HepG2 (cell line): ENCODE measurements at regions not wholly inside any gene's neighbourhood (a gene's known extent, or its start where the extent isn't known, plus 50 kb on each side); places are given as distances from the start of the nearest gene placed in this dataset.

Experiments used
- ARID2 ChIP-seq: sonication (generic); formaldehyde crosslinking; IDR thresholded peaks from 2 replicates; pipeline ENCODE4 v1.8.1; 2022; ENCODE audit warnings: mild to moderate bottlenecking, missing genetic modification reagents, borderline replicate concordance
- CAMTA2 ChIP-seq: sonication (generic); formaldehyde crosslinking; IDR thresholded peaks from 2 replicates; pipeline ENCODE4 v1.4.0; 2020; ENCODE audit warnings: mild to moderate bottlenecking, missing genetic modification reagents, borderline replicate concordance
- CCAR2 ChIP-seq: fragments of 200-400 bp; formaldehyde crosslinking; optimal IDR thresholded peaks from 2 replicates; pipeline ENCODE3; 2018; ENCODE audit warnings: low read depth, mild to moderate bottlenecking, low read length, moderate library complexity
- CEBPB ChIP-seq: IDR thresholded peaks from 2 replicates; pipeline ENCODE4 v1.6.1; 2011; ENCODE audit warnings: low read depth, low read length, improper control_type of control experiment, borderline replicate concordance
- HMGA1 ChIP-seq: sonication (generic); formaldehyde crosslinking; conservative IDR thresholded peaks from 2 replicates; pipeline ENCODE4 v1.4.0; 2020; ENCODE audit warnings: missing genetic modification reagents
- KLF12 ChIP-seq: sonication (generic); formaldehyde crosslinking; IDR thresholded peaks from 2 replicates; pipeline ENCODE4 v1.4.0; 2020; ENCODE audit warnings: missing genetic modification reagents, borderline replicate concordance
- KLF16 ChIP-seq, 2 experiments: sonication (generic) in 1 of 2; formaldehyde crosslinking in 1 of 2; IDR thresholded peaks; 2 replicates each; pipeline versions ENCODE4 v1.6.1 to v1.8.0; 2016 to 2023; ENCODE audit warnings: missing genetic modification reagents in 2 of 2, missing compliant biosample characterization in 1 of 2
- NKX3-1 ChIP-seq: sonication (generic); formaldehyde crosslinking; IDR thresholded peaks from 2 replicates; pipeline ENCODE4 v1.5.0; 2020; ENCODE audit warnings: missing genetic modification reagents
- PITX1 ChIP-seq: sonication (generic); formaldehyde crosslinking; IDR thresholded peaks from 2 replicates; pipeline ENCODE4 v1.5.1; 2020; ENCODE audit warnings: mild to moderate bottlenecking, missing genetic modification reagents
- RAD21 ChIP-seq: fragments of 450-650 bp; formaldehyde crosslinking; IDR thresholded peaks from 2 replicates; pipeline ENCODE4 v1.5.0; 2020; ENCODE audit warnings: mild to moderate bottlenecking
- ZFP36L2 ChIP-seq: sonication (generic); formaldehyde crosslinking; IDR thresholded peaks from 2 replicates; pipeline ENCODE4 v1.4.0; 2020; ENCODE audit warnings: missing genetic modification reagents
- ZNF10 ChIP-seq: sonication (generic); formaldehyde crosslinking; IDR thresholded peaks from 2 replicates; pipeline ENCODE4 v1.4.0; 2020; ENCODE audit warnings: mild to moderate bottlenecking, low read depth, missing genetic modification reagents, borderline replicate concordance
- ZNF12 ChIP-seq: sonication (generic); formaldehyde crosslinking; IDR thresholded peaks from 2 replicates; pipeline ENCODE4 v1.5.0; 2020; ENCODE audit warnings: missing genetic modification reagents
- ZNF772 ChIP-seq: sonication (generic); formaldehyde crosslinking; IDR thresholded peaks from 2 replicates; pipeline ENCODE4 v1.5.0; 2020; ENCODE audit warnings: mild to moderate bottlenecking, missing genetic modification reagents
- ZSCAN21 ChIP-seq: sonication (generic); formaldehyde crosslinking; IDR thresholded peaks from 2 replicates; pipeline ENCODE4 v1.8.0; 2022; ENCODE audit warnings: mild to moderate bottlenecking, missing genetic modification reagents, moderate library complexity, borderline replicate concordance
- TF ChIP-seq, protein P1 (sequence below): sonication (generic); formaldehyde crosslinking; IDR thresholded peaks from 2 replicates; pipeline ENCODE4 v1.4.0; 2020; ENCODE audit warnings: missing genetic modification reagents, borderline replicate concordance
- TF ChIP-seq, protein P2 (sequence below), 2 experiments: sonication (generic) in 1 of 2; formaldehyde crosslinking in 1 of 2; IDR thresholded peaks; 2 replicates each; pipeline versions ENCODE4 v1.4.0 to v1.6.1; 2018 to 2020; ENCODE audit warnings: missing genetic modification reagents in 2 of 2, borderline replicate concordance in 1 of 2, low read depth in 1 of 2, mild to moderate bottlenecking in 1 of 2, missing biosample characterization in 1 of 2
- TF ChIP-seq, protein P3 (sequence below): sonication (generic); formaldehyde crosslinking; conservative IDR thresholded peaks from 2 replicates; pipeline ENCODE4 v1.8.0; 2022; ENCODE audit warnings: missing genetic modification reagents
- TF ChIP-seq, protein P4 (sequence below): sonication (generic); formaldehyde crosslinking; IDR thresholded peaks from 2 replicates; pipeline ENCODE4 v1.8.1; 2023; ENCODE audit warnings: mild to moderate bottlenecking, missing genetic modification reagents
- TF ChIP-seq, protein P5 (sequence below): IDR thresholded peaks from 2 replicates; pipeline ENCODE4 v1.6.1; 2016; ENCODE audit warnings: low read depth, control low read depth
- TF ChIP-seq, protein P6 (sequence below): IDR thresholded peaks from 2 replicates; pipeline ENCODE4 v1.6.1; 2016; ENCODE audit warnings: low read depth, borderline replicate concordance

DNA sequence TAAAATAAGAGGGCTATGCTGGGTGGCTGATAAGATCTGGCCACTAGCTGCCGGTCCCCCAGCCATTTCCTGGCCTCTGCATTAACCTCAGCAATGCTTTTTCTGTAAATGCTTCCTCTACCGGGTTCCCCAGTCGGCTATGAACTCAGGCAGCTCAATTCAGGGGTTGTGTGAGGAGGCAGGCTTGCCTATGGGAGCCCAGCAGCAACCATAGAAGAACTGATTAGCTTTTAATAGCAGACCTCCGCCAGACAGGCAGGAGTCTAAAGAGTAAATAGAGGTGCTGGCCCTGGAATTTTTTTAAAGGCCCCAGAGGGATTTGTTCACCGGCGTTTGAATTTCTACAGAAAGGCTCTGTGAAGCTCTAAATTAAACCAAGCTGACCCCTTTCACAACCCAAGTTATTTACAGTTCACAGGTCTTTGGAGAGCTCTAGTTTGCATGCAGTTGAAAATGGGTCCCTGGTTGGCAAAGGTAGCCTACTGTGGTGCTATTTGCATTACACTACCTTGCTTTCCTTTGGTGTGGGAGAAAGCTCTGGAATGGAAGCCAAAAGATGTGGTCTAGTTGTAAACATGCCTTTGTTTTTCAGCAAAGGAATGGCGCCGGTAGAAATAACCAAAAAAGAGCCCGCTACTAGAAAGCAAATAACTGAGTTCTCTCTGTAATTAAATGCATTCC is 289.7 kb upstream of the SEMA6A start (continued):
- TF ChIP-seq CEBPB: peak; percentile 70; the same call in 1 of the 2 replicates
- TF ChIP-seq NKX3-1 (CRISPR knock-in tag): no peak
- TF ChIP-seq, protein P1, sequence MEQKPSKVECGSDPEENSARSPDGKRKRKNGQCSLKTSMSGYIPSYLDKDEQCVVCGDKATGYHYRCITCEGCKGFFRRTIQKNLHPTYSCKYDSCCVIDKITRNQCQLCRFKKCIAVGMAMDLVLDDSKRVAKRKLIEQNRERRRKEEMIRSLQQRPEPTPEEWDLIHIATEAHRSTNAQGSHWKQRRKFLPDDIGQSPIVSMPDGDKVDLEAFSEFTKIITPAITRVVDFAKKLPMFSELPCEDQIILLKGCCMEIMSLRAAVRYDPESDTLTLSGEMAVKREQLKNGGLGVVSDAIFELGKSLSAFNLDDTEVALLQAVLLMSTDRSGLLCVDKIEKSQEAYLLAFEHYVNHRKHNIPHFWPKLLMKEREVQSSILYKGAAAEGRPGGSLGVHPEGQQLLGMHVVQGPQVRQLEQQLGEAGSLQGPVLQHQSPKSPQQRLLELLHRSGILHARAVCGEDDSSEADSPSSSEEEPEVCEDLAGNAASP (CRISPR knock-in tag): 0 out of 2 replicates have a peak, but pooled peaks have one; percentile 29
- no peak for TF ChIP-seq ZFP36L2 (CRISPR knock-in tag)
- no peak for TF ChIP-seq CCAR2
- no peak for TF ChIP-seq ZNF772 (CRISPR knock-in tag)
- TF ChIP-seq KLF16 (CRISPR knock-in tag; IDR thresholded peaks at IDR 0.05): no peak; a peak in 1 of 4 replicates
- no peak for TF ChIP-seq HMGA1
- TF ChIP-seq RAD21 (CRISPR knock-in tag): peak; percentile 16; the same call in 1 of the 2 replicates
- TF ChIP-seq, protein P2, sequence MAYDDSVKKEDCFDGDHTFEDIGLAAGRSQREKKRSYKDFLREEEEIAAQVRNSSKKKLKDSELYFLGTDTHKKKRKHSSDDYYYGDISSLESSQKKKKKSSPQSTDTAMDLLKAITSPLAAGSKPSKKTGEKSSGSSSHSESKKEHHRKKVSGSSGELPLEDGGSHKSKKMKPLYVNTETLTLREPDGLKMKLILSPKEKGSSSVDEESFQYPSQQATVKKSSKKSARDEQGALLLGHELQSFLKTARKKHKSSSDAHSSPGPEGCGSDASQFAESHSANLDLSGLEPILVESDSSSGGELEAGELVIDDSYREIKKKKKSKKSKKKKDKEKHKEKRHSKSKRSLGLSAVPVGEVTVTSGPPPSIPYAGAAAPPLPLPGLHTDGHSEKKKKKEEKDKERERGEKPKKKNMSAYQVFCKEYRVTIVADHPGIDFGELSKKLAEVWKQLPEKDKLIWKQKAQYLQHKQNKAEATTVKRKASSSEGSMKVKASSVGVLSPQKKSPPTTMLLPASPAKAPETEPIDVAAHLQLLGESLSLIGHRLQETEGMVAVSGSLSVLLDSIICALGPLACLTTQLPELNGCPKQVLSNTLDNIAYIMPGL (CRISPR knock-in tag; IDR thresholded peaks at IDR 0.05; ENCODE audit: borderline replicate concordance in 1 of 2, low read depth in 1 of 2): 0 out of 4 replicates have a peak, but pooled peaks of 1 of the 2 experiments have one; percentile 48
- TF ChIP-seq, protein P3, sequence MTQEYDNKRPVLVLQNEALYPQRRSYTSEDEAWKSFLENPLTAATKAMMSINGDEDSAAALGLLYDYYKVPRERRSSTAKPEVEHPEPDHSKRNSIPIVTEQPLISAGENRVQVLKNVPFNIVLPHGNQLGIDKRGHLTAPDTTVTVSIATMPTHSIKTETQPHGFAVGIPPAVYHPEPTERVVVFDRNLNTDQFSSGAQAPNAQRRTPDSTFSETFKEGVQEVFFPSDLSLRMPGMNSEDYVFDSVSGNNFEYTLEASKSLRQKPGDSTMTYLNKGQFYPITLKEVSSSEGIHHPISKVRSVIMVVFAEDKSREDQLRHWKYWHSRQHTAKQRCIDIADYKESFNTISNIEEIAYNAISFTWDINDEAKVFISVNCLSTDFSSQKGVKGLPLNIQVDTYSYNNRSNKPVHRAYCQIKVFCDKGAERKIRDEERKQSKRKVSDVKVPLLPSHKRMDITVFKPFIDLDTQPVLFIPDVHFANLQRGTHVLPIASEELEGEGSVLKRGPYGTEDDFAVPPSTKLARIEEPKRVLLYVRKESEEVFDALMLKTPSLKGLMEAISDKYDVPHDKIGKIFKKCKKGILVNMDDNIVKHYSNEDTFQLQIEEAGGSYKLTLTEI (CRISPR knock-in tag): no peak
- no peak for TF ChIP-seq KLF12 (CRISPR knock-in tag)
- TF ChIP-seq, protein P4, sequence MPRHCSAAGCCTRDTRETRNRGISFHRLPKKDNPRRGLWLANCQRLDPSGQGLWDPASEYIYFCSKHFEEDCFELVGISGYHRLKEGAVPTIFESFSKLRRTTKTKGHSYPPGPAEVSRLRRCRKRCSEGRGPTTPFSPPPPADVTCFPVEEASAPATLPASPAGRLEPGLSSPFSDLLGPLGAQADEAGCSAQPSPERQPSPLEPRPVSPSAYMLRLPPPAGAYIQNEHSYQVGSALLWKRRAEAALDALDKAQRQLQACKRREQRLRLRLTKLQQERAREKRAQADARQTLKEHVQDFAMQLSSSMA: 0 out of 2 replicates have a peak, but pooled peaks have one; percentile 59
- no peak for TF ChIP-seq ARID2
- no peak for TF ChIP-seq CAMTA2 (CRISPR knock-in tag)
- TF ChIP-seq, protein P5, sequence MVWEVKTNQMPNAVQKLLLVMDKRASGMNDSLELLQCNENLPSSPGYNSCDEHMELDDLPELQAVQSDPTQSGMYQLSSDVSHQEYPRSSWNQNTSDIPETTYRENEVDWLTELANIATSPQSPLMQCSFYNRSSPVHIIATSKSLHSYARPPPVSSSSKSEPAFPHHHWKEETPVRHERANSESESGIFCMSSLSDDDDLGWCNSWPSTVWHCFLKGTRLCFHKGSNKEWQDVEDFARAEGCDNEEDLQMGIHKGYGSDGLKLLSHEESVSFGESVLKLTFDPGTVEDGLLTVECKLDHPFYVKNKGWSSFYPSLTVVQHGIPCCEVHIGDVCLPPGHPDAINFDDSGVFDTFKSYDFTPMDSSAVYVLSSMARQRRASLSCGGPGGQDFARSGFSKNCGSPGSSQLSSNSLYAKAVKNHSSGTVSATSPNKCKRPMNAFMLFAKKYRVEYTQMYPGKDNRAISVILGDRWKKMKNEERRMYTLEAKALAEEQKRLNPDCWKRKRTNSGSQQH (CRISPR knock-in tag): no peak
- TF ChIP-seq PITX1 (CRISPR knock-in tag): peak; percentile 90
- TF ChIP-seq, protein P6, sequence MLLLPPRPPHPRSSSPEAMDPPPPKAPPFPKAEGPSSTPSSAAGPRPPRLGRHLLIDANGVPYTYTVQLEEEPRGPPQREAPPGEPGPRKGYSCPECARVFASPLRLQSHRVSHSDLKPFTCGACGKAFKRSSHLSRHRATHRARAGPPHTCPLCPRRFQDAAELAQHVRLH (CRISPR knock-in tag): 0 out of 2 replicates have a peak, but pooled peaks have one; percentile 53
- TF ChIP-seq ZNF12: peak; percentile 46; the same call in 1 of the 2 replicates
- no peak for TF ChIP-seq ZNF10 (CRISPR knock-in tag)
- TF ChIP-seq ZSCAN21 (CRISPR knock-in tag): no peak
